Tibial artery (tissue), 4 donors: ENCODE measurements at regions not wholly inside any gene's neighbourhood (a gene's known extent, or its start where the extent isn't known, plus 50 kb on each side); places are given as distances from the start of the nearest gene placed in this dataset.

Experiments used
- DNase-seq, 2 donors: peaks; one replicate each; pipeline ENCODE4 v3.0.0-alpha.2; 2019
- H3K27ac ChIP-seq, 2 donors: fragments of 200-600 bp; sonication (generic) in 1 of 2; 1 replicate in 1 of 2; 2 replicates in 1 of 2; pipeline ENCODE4 v1.5.1; 2018 to 2019; ENCODE audit warnings: mild to moderate bottlenecking in 1 of 2
- H3K27me3 ChIP-seq, 2 donors: fragments of 200-600 bp; sonication (generic) in 1 of 2; one replicate each; pipeline versions ENCODE4 v1.5.1 to v1.6.0; 2016 to 2019
- H3K36me3 ChIP-seq, 3 donors: fragments of 200-600 bp; sonication (generic) in 2 of 3; one replicate each; pipeline ENCODE4 v1.5.1; 2016 to 2019; ENCODE audit warnings: mild to moderate bottlenecking in 2 of 3
- H3K4me1 ChIP-seq, 4 donors: fragments of 200-600 bp; sonication (generic) in 2 of 4; 1 replicate in 3 of 4; 2 replicates in 1 of 4; pipeline ENCODE4 v1.5.1; 2016 to 2019
- H3K4me3 ChIP-seq, 2 donors: fragments of 200-600 bp; sonication (generic) in 1 of 2; 1 replicate in 1 of 2; 2 replicates in 1 of 2; pipeline ENCODE4 v1.5.1; 2018 to 2019; ENCODE audit warnings: mild to moderate bottlenecking in 2 of 2
- H3K9me3 ChIP-seq, 3 donors: fragments of 200-600 bp; sonication (generic) in 1 of 3; one replicate each; pipeline ENCODE4 v1.5.1; 2016 to 2019
- CTCF ChIP-seq, 2 experiments: fragments of 200-600 bp in 1 of 2; fragments of 450-650 bp in 1 of 2; IDR thresholded peaks; one replicate each; pipeline ENCODE4 v1.5.1; 2017 to 2019; ENCODE audit warnings: antibody characterized with exemption in 2 of 2, mild to moderate bottlenecking in 1 of 2, moderate library complexity in 1 of 2
- intact Hi-C: fragments of 100-400 bp; cut with DNase I; formaldehyde crosslinking; loops from one replicate; pipeline ENCODE4 v1.15.0; 2023; ENCODE audit warnings: low total_unique reads

DNA sequence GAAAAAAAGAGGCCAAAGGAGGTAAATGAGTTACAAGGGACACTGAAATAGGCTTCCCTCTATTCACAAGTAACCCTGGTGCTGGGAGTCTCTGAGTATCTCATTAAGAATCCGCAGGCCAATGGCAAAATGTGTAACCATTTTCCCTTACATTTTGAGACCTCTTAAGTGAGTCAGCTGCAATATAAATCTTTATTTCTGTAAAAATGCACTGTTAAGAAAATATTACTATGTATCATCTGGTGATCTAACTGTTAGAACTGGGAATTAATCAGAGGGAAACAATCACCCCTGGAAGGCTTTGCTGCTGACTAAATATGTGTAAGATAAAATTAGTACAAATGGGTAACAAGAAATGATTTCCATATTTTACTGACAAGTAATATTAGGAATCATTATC lies 483.1 kb upstream of the CHST9 start:
- intact Hi-C loops: no loop called here
- H3K4me3 ChIP-seq: no peak overlapping the region
- H3K36me3 ChIP-seq: no peaks in the 10 kb centered on the region
- no peak overlapping the region for H3K27ac ChIP-seq
- TF ChIP-seq CTCF (IDR thresholded peaks at IDR 0.05): no peak
- no peaks in the 10 kb centered on the region for H3K4me1 ChIP-seq
- no peak for DNase-seq
- no peaks in the 10 kb centered on the region for H3K27me3 ChIP-seq
- no peaks in the 10 kb centered on the region for H3K9me3 ChIP-seq

DNA sequence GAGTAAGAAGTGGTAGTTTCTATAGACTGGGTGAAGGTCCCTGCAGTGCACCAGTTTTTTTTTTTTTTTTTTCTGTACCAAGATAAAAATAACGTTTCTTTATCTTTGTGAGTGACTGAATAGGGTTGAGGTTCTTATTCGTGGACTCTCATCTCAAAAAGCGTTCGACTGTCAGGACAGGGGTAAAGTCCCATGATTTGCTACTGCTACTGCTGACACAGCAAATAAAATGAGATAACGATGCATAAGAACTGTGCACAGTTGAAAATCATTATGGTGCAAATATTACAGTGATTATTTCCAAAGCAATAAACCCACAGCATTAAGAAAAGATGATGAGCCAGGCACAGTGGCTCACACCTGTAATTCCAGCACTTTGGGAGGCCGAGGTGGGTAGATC lies 482.0 kb upstream of the CHST9 start:
- DNase-seq: no peak
- TF ChIP-seq CTCF (IDR thresholded peaks at IDR 0.05): no peak
- intact Hi-C loops: no loop called here

DNA sequence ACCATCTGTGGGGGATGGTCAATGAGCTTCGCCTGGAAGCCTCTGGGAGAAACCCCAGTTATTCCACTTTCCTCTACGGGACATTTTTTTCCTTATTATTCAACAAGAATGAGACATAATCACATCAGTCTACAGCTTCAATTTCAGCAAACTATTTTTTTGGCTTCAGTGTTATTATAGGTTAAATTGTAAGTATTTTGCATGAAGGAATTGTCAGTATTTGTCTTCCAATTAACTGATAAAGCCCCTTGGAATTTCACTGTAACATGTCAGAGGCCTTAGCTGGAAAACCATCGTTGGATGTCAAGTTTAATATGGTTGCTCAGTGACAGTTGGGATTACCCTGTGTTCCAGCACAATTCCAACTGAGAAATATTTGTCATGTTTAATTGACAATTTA lies 480.9 kb upstream of the CHST9 start:
- DNase-seq: no peak
- Histone ChIP-seq H3K27ac (no peak overlapping the region), H3K4me1 (no peaks in the 10 kb centered on the region), H3K4me3 (no peak overlapping the region), H3K9me3 (no peaks in the 10 kb centered on the region), H3K27me3 (no peaks in the 10 kb centered on the region), H3K36me3 (no peaks in the 10 kb centered on the region)
- no peak for TF ChIP-seq CTCF (IDR thresholded peaks at IDR 0.05)
- intact Hi-C loops: no loop called here

More for the DNA sequence above, 482.0 kb upstream of the CHST9 start:
- Histone ChIP-seq H3K36me3 (no peaks in the 10 kb centered on the region), H3K27ac (no peak overlapping the region), H3K4me3 (no peak overlapping the region), H3K27me3 (no peaks in the 10 kb centered on the region), H3K4me1 (no peaks in the 10 kb centered on the region), H3K9me3 (no peaks in the 10 kb centered on the region)

DNA sequence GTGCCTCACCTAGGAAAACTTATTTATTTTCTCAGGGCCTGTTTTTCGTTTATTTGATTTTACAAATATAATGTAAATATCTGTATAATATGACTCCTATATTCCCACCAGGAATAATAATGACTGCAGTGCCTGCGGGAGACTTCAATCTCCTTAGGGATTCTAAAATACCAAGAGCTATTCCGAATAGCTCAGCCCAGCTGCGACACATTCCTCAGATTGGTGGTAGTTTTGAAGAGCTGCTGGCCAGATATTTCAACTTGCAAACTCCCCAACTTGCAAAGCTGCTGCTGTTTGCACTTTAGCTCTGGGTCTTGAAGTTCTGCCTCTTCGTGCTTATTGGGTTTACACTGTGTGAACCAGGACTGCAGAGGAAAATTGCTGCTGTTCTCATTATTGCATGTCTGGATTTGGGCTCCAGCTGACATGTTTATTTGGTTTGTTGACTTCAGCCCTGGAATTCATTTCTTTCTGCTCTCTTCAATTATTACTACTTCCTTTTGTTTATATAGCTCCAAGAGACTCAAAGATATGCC lies 480.2 kb upstream of the CHST9 start:
- no peaks in the 10 kb centered on the region for H3K27me3 ChIP-seq
- H3K4me1 ChIP-seq: no peaks in the 10 kb centered on the region
- TF ChIP-seq CTCF (IDR thresholded peaks at IDR 0.05): no peak
- H3K27ac ChIP-seq: no peak overlapping the region
- no peak for DNase-seq
- H3K36me3 ChIP-seq: no peaks in the 10 kb centered on the region
- intact Hi-C loops: no loop called here
- no peak overlapping the region for H3K4me3 ChIP-seq
- no peaks in the 10 kb centered on the region for H3K9me3 ChIP-seq

DNA sequence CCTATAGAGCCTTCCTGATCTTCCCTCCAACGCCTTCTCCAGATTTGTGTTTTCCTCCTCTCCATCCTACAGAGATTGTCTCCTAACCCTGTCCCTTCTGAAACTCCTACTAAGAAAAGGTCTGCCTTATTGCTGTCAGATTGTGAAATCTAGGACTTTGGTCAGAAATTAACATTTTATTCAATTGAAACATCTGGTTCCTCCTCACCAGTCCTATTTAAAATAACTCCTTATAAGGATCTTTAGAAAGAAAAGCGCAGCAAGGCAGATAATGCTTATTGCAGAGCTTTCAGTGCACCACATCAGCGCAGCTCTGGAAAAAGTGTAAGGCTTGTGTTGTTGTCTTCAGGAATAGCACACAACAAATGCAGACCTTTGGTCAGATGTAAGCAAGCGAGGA lies 477.8 kb upstream of the CHST9 start:
- H3K36me3 ChIP-seq: no peaks in the 10 kb centered on the region
- no peaks in the 10 kb centered on the region for H3K9me3 ChIP-seq
- H3K27ac ChIP-seq: no peak overlapping the region
- DNase-seq: no peak
- H3K27me3 ChIP-seq: no peaks in the 10 kb centered on the region
- H3K4me3 ChIP-seq: no peak overlapping the region
- intact Hi-C loops: no loop called here
- H3K4me1 ChIP-seq: no peaks in the 10 kb centered on the region
- no peak for TF ChIP-seq CTCF (IDR thresholded peaks at IDR 0.05)

DNA sequence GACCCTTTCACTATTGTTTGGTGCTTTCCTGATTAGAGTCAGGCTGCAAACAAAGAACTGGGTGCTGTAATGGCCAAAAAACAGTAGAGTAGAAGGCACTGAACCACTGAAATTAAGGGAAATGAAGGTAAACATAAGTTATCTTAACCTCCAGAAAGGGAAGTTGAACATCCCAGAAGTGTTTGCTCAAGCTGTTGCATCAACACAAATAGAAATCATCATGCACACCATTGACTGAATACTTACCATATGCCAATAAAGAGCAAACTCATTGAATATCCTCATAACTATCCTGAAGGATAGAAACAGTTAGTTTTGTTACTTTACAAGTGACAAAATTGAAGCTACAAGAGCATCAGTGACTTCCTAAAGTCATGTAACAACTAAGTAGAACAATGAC lies 477.4 kb upstream of the CHST9 start:
- intact Hi-C loops: no loop called here
- Histone ChIP-seq H3K4me1 (no peaks in the 10 kb centered on the region), H3K27me3 (no peaks in the 10 kb centered on the region), H3K4me3 (no peak overlapping the region), H3K27ac (no peak overlapping the region), H3K36me3 (no peaks in the 10 kb centered on the region), H3K9me3 (no peaks in the 10 kb centered on the region)
- TF ChIP-seq CTCF (IDR thresholded peaks at IDR 0.05): no peak
- DNase-seq: no peak
